Kidney capillary endothelial cell (primary cell): ENCODE measurements at regions not wholly inside any gene's neighbourhood (a gene's known extent, or its start where the extent isn't known, plus 50 kb on each side); places are given as distances from the start of the nearest gene placed in this dataset.

ENCODE experiments used
- DNase-seq: peaks from one replicate; pipeline ENCODE4 v3.0.0-alpha.2; 2018; ENCODE audit warnings: low spot score

DNA sequence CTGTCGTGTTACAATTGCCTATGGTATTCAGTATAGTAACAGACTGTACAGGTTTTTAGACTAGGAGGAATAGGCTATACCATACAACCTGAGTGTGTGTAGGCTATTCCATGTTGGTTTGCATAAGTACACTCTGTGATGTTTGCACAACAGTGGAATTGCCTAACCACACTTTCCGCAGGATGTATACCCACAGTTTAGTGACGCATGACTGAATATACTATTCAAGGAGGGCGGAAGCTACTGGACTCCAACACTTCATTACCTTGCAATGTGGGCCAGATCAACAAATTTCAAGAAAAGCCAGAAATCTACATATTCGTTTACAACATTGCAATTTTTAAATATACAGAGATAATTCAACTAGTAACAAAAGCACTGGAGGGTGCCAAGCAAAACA, 317.2 kb downstream of the PDGFC start:
- no peak for DNase-seq

DNA sequence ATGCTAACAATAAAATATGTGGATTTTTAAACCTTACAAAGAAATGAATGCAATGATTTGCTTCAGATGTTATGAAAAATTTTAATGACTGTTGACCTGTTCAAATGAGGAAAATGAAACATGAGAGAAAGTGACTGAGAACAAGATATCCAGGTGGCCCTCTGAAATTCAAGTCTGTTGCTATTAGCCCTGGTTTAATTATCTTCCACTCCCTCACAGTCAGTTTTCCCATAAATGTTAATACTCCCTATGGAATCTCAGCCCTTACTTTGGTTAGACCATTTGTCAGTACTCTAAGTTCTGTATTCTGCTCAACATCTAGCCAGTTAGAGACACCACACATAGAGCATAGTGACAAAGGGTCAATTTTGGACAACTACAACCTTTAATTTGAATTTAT, 327.8 kb downstream of the PDGFC start:
- DNase-seq, result no peak

GRCh38 chr4:156642161-156642560, 329.4 kb downstream of the PDGFC start:
- no peak for DNase-seq

DNA sequence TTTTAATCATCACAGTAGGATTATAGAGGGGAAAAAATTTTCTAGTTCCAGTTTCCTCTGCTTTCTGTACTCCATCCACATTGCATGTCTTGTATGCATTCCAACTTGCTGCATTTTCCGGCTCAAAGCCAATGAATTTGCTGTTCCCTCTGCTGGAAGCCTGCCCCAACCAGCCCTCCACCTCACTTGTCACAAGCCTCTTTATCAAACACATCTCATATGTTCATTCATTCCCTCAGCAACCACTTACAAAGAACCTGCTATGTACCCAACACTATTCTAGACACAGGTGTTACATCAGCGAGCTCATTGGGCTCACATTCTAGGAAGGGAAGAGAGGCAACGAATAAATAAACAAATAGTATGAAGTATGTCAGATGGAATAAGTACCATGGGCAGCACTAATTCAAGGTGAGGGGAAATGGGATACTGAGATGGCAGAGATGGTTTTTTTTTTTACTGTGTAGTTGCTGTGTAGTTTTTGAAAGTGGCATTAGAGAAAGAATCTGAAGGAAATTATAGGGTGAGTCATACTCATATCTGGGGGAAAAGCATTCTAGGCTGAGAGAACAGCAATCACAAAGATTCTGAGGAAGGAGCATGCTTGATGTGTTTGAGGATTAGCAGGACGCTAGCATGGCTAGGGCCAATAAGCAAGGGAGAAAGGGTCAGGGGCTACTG, 332.5 kb downstream of the PDGFC start:
- DNase-seq, result no peak

DNA sequence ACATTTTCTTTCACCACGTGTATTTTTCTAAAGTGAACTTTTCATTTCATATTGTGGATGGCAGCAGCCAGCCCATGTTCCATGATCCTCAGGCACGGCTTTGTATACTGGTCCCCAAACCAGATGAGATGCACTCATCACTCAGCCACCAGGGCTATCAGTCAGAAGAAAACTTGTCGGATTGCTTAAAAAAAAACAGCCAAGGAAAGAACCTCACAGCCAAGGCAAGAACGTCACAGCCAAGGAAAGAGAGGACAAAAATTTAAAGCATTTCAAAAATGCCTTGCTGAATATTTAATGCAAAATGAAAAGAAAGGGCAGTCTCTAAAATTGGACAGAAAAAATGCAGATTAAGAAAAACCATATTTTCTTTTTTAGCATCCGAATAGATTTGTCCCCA, 333.3 kb downstream of the PDGFC start:
- DNase-seq, result no peak

GRCh38 chr4:156636381-156636780, 335.2 kb downstream of the PDGFC start:
- DNase-seq, result no peak

- no peak for DNase-seq
Observed at GRCh38 chr4:156635051-156635450, 336.5 kb downstream of the PDGFC start.

DNA sequence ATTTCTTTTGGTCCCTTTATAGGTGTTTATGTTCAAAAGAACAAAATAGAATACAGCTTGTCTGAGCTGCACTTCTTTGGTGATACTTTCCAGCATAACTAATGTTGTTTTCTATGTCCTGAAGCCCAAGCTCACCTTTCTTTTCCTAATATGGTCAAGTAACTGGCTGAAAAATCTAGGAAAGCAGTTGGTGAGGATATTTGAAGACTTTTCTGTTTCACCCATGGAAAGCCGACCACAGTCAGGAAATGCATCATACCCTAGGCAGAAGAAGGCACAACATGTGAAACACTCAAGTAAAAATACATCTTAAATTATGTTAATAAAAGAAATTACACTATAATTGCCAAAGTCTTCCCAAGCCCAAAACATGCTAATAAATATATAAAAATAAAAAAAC, 337.0 kb downstream of the PDGFC start:
- no peak for DNase-seq

GRCh38 chr4:156633847-156634246, 337.8 kb downstream of the PDGFC start:
- DNase-seq, result no peak

DNA sequence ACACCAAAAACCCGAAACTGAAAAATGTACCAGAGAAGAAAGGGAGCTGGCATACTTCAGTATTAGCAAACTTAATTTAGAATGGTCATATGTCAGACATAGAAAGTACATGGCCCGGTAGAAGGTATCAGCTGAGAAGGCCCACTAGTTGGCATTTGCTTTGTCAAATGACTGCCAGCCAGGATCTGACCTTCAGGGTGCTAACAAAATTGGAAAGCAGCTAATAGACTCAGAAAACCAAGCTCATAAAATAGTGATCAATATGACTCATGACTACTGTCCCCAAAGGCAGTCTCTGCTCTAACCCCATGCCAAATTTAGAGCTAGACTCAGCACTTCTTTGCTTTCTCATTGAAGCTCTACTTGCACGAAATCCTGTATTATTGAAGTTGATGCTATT, 342.7 kb downstream of the PDGFC start:
- DNase-seq, result no peak

GRCh38 chr4:156623376-156623775, 348.2 kb downstream of the PDGFC start:
- no peak for DNase-seq

- DNase-seq, result no peak
Observed at GRCh38 chr4:156620786-156621185, 350.8 kb downstream of the PDGFC start.

- no peak for DNase-seq
Observed at GRCh38 chr4:156619154-156619934, 352.3 kb downstream of the PDGFC start.

- no peak for DNase-seq
Observed at GRCh38 chr4:156615066-156615531, 356.5 kb downstream of the PDGFC start.

GRCh38 chr4:156614536-156614935, 357.1 kb downstream of the PDGFC start:
- DNase-seq, result no peak

- no peak for DNase-seq
Observed at GRCh38 chr4:156609421-156609820, 362.2 kb downstream of the PDGFC start.

DNA sequence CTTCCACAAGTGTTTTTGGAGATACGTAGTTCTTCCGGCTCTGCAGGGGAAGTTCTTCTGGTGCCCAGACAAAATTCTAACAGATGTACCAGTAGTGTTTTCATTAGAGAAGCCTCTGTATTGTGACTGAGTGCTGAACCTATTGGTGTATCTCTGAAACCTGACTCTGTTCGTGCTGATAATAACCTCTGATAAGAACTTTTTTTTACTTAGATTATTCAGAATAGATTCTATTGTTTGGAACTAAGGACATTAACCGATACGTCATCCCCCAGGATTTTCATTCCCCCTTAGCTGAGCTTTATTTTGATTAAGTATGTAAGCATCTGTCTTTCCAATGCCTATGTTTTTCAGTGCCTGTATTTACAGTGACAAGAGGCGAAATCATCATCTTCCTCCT, 362.9 kb downstream of the PDGFC start:
- DNase-seq, result no peak

- no peak for DNase-seq
Observed at GRCh38 chr4:156607478-156607857, 364.1 kb downstream of the PDGFC start.

DNA sequence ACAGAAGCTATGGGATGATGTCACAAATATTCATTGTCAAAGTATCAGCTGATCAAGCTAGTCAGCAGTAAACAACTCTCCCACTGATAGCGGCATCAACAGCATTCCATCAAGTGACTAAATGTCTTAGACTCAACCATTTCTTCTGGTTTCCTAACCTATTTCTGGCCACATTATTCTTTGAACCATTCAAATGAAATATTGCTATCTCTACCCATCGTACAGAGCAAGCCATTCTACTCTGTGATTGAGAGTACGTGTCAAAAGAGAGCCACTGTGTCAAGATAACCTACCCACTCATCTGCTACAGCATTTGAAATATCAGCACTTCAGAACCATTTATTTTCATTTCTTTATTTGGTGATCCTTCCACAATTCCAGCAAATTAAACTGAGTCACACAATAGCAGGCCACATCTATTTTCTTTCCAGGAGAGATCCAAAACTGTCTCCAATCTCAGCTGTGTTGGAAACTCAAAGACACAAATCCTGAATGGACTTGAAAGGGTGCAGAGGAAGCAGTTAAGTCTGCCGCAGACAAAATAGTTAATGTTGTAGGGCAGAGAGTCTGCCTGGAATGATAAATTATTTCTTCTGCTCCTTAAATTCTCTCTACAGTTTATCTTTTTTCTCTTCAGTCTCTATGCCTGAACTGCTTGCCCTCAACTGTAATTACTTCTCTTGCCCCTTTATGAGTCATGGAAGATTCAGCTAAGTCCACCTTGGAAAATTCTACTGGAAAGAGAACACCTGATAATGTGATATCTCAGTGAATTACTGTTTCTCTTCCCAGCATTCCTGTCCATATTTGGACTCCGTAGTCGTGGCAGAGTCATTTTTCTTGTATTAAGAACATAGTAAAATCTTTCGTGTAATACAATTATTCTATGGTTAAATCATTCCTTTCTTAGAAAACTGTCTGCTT, 364.8 kb downstream of the PDGFC start:
- no peak for DNase-seq

DNA sequence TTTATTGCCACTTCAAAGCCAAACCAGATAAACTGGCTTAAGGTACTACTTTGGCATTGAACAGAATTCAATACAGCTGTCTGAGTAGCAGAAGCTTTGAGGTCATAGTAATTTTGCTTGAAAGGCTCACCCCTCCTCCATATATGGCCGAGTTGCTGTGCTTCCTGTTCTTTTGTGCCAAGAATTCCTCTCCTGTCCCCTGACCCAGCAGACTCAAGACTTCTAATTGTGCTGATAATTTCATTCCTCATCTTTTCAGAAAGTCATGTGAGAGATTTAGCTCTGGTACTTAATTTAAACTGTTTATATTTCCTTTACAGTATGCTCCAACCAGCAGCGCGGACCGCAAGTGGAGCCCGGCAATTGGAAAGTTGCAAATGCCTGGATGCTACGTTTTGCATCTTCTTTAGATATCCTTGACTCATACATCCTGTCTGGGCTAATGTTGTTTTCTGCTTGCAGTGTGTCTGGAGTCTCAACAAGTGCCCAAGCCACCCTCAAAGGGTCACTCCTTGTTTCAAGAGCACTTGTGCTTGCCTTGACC, 373.4 kb downstream of the PDGFC start:
- peak; percentile 77 for DNase-seq

GRCh38 chr4:156596706-156597329, 374.8 kb downstream of the PDGFC start:
- DNase-seq, result no peak

DNA sequence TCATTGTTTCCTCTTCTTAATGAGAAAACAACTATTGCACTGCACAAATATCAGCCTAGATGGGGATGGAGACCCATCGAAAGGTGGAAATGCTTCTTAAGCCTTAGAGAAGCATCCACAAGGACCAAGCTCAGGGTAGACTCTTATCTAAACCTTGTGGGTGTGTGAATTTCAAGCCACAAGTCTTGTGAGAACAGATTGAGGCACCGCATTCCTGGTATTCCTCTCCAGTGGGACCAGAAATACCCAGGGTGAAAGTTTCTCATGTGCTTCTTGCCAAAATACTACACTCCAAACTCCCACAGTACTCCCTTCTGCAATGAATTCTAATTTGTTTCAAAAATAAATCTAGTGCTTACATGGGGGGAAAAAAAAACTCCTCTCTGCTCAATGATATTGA, 375.6 kb downstream of the PDGFC start:
- no peak for DNase-seq
